Tibial artery (tissue), 4 donors: ENCODE measurements at regions not wholly inside any gene's neighbourhood (a gene's known extent, or its start where the extent isn't known, plus 50 kb on each side); places are given as distances from the start of the nearest gene placed in this dataset.

Experiments used
- DNase-seq, 2 donors: peaks; one replicate each; pipeline ENCODE4 v3.0.0-alpha.2; 2019
- H3K27ac ChIP-seq, 2 donors: fragments of 200-600 bp; sonication (generic) in 1 of 2; 1 replicate in 1 of 2; 2 replicates in 1 of 2; pipeline ENCODE4 v1.5.1; 2018 to 2019; ENCODE audit warnings: mild to moderate bottlenecking in 1 of 2
- H3K27me3 ChIP-seq, 2 donors: fragments of 200-600 bp; sonication (generic) in 1 of 2; one replicate each; pipeline versions ENCODE4 v1.5.1 to v1.6.0; 2016 to 2019
- H3K36me3 ChIP-seq, 3 donors: fragments of 200-600 bp; sonication (generic) in 2 of 3; one replicate each; pipeline ENCODE4 v1.5.1; 2016 to 2019; ENCODE audit warnings: mild to moderate bottlenecking in 2 of 3
- H3K4me1 ChIP-seq, 4 donors: fragments of 200-600 bp; sonication (generic) in 2 of 4; 1 replicate in 3 of 4; 2 replicates in 1 of 4; pipeline ENCODE4 v1.5.1; 2016 to 2019
- H3K4me3 ChIP-seq, 2 donors: fragments of 200-600 bp; sonication (generic) in 1 of 2; 1 replicate in 1 of 2; 2 replicates in 1 of 2; pipeline ENCODE4 v1.5.1; 2018 to 2019; ENCODE audit warnings: mild to moderate bottlenecking in 2 of 2
- H3K9me3 ChIP-seq, 3 donors: fragments of 200-600 bp; sonication (generic) in 1 of 3; one replicate each; pipeline ENCODE4 v1.5.1; 2016 to 2019
- CTCF ChIP-seq, 2 experiments: fragments of 200-600 bp in 1 of 2; fragments of 450-650 bp in 1 of 2; IDR thresholded peaks; one replicate each; pipeline ENCODE4 v1.5.1; 2017 to 2019; ENCODE audit warnings: antibody characterized with exemption in 2 of 2, mild to moderate bottlenecking in 1 of 2, moderate library complexity in 1 of 2
- intact Hi-C: fragments of 100-400 bp; cut with DNase I; formaldehyde crosslinking; loops from one replicate; pipeline ENCODE4 v1.15.0; 2023; ENCODE audit warnings: low total_unique reads

- Histone ChIP-seq H3K4me3 (no peak overlapping the region), H3K36me3 (no peaks in the 10 kb centered on the region), H3K9me3 (no peaks in the 10 kb centered on the region), H3K27me3 (no peaks in the 10 kb centered on the region), H3K4me1 (peaks cover 0 to 9% (median 0%) of the 10 kb centered on the region in 4 donors), H3K27ac (no peak overlapping the region)
- DNase-seq = no peak
- intact Hi-C loops = no loop called here
- no peak for TF ChIP-seq CTCF (IDR thresholded peaks at IDR 0.05)
These were observed 82.1 kb upstream of the HDAC9 start for GRCh38 chr7:18413447-18413846.

- Histone ChIP-seq H3K27ac (no peak overlapping the region), H3K36me3 (no peaks in the 10 kb centered on the region), H3K9me3 (no peaks in the 10 kb centered on the region), H3K27me3 (no peaks in the 10 kb centered on the region), H3K4me3 (no peak overlapping the region), H3K4me1 (no peaks in the 10 kb centered on the region)
- TF ChIP-seq CTCF (IDR thresholded peaks at IDR 0.05) = no peak
- no peak for DNase-seq
- intact Hi-C loops = no loop called here
These were observed 80.7 kb upstream of the HDAC9 start for GRCh38 chr7:18414885-18415284.

GRCh38 chr7:18416988-18417387 lies 78.6 kb upstream of the HDAC9 start:
- H3K27me3 ChIP-seq = no peaks in the 10 kb centered on the region
- no peak for TF ChIP-seq CTCF (IDR thresholded peaks at IDR 0.05)
- peaks cover 0 to 9% (median 3%) of the 10 kb centered on the region in 4 donors for H3K4me1 ChIP-seq
- no peaks in the 10 kb centered on the region for H3K36me3 ChIP-seq
- DNase-seq = no peak
- no peaks in the 10 kb centered on the region for H3K9me3 ChIP-seq
- H3K27ac ChIP-seq = no peak overlapping the region
- intact Hi-C loops = no loop called here
- H3K4me3 ChIP-seq = no peak overlapping the region

- TF ChIP-seq CTCF (IDR thresholded peaks at IDR 0.05) = no peak
- no peaks in the 10 kb centered on the region for H3K9me3 ChIP-seq
- DNase-seq = no peak
- intact Hi-C loops = no loop called here
- H3K4me3 ChIP-seq = no peak overlapping the region
- H3K36me3 ChIP-seq = no peaks in the 10 kb centered on the region
- no peak overlapping the region for H3K27ac ChIP-seq
- H3K27me3 ChIP-seq = no peaks in the 10 kb centered on the region
- H3K4me1 ChIP-seq = peaks cover 0 to 18% (median 3%) of the 10 kb centered on the region in 4 donors
These were observed 76.1 kb upstream of the HDAC9 start for GRCh38 chr7:18419456-18419855.

GRCh38 chr7:18420108-18420507 lies 75.4 kb upstream of the HDAC9 start:
- intact Hi-C loops = no loop called here
- no peak for TF ChIP-seq CTCF (IDR thresholded peaks at IDR 0.05)
- no peaks in the 10 kb centered on the region for H3K27me3 ChIP-seq
- H3K4me3 ChIP-seq = no peak overlapping the region
- no peaks in the 10 kb centered on the region for H3K9me3 ChIP-seq
- H3K27ac ChIP-seq = no peak overlapping the region
- H3K4me1 ChIP-seq = peaks cover 0 to 18% (median 3%) of the 10 kb centered on the region in 4 donors
- no peak for DNase-seq
- H3K36me3 ChIP-seq = no peaks in the 10 kb centered on the region

GRCh38 chr7:18420748-18421147 lies 74.8 kb upstream of the HDAC9 start:
- no peak for TF ChIP-seq CTCF (IDR thresholded peaks at IDR 0.05)
- H3K27me3 ChIP-seq = no peaks in the 10 kb centered on the region
- H3K36me3 ChIP-seq = no peaks in the 10 kb centered on the region
- intact Hi-C loops = no loop called here
- H3K4me1 ChIP-seq = peaks cover 0 to 18% (median 3%) of the 10 kb centered on the region in 4 donors
- no peak overlapping the region for H3K4me3 ChIP-seq
- no peaks in the 10 kb centered on the region for H3K9me3 ChIP-seq
- H3K27ac ChIP-seq = no peak overlapping the region
- no peak for DNase-seq
